Kidney (tissue), 13 donors: ENCODE measurements at regions not wholly inside any gene's neighbourhood (a gene's known extent, or its start where the extent isn't known, plus 50 kb on each side); places are given as distances from the start of the nearest gene placed in this dataset.
A peak's percentile ranks its signal among the peaks of the same experiment; 100 is the strongest.

ENCODE experiments used
- DNase-seq, 5 donors: peaks; one replicate each; pipeline ENCODE4 v3.0.0-alpha.2; 2013 to 2020
- FAIRE-seq: peaks from 2 replicates; lab custom pipeline; 2012; peaks lifted over from hg19 to GRCh38; lab: Jason Lieb, UNC
- H3K27ac ChIP-seq, 2 donors: one replicate each; pipeline ENCODE4 v1.7.0; 2013; ENCODE audit warnings: low read depth in 2 of 2, low read length in 2 of 2, inconsistent platforms in 1 of 2
- H3K27me3 ChIP-seq: one replicate; pipeline ENCODE4 v1.7.1; 2013; ENCODE audit warnings: low read length, inconsistent platforms; ENCODE audit not compliant: control insufficient read depth, insufficient read depth
- H3K36me3 ChIP-seq, 3 donors: one replicate each; pipeline versions ENCODE4 v1.7.0 to v1.7.1; 2013; ENCODE audit warnings: low read length in 3 of 3, control low read depth in 1 of 3, inconsistent platforms in 1 of 3; ENCODE audit not compliant: insufficient read depth in 3 of 3, control insufficient read depth in 2 of 3
- H3K4me1 ChIP-seq, 3 donors: one replicate each; pipeline versions ENCODE4 v1.7.0 to v1.7.1; 2013; ENCODE audit warnings: low read length in 3 of 3, inconsistent platforms in 1 of 3, low read depth in 1 of 3; ENCODE audit not compliant: control insufficient read depth in 2 of 3, insufficient read depth in 2 of 3
- H3K4me3 ChIP-seq, 3 donors: one replicate each; pipeline versions ENCODE4 v1.7.0 to v1.8.1; 2013; ENCODE audit warnings: low read length in 3 of 3, control low read depth in 1 of 3, inconsistent platforms in 1 of 3
- H3K9ac ChIP-seq, 3 donors: one replicate each; pipeline versions ENCODE4 v1.7.0 to v1.7.1; 2013; ENCODE audit warnings: low read length in 3 of 3, control low read depth in 1 of 3, inconsistent platforms in 1 of 3
- H3K9me3 ChIP-seq, 3 donors: one replicate each; pipeline versions ENCODE4 v1.7.0 to v1.7.1; 2013; ENCODE audit warnings: low read length in 3 of 3, control low read depth in 1 of 3, inconsistent platforms in 1 of 3; ENCODE audit not compliant: control insufficient read depth in 2 of 3, insufficient read depth in 1 of 3
- intact Hi-C: fragments of 100-400 bp; cut with DNase I; formaldehyde crosslinking; loops from one replicate; pipeline ENCODE4 v1.11.1; 2022
- TF ChIP-seq, protein P1 (sequence below): IDR thresholded peaks from 3 replicates; pipeline ENCODE4 v1.5.1; 2012; ENCODE audit warnings: mild to moderate bottlenecking, moderate library complexity, borderline replicate concordance; ENCODE audit not compliant: insufficient read depth; ENCODE audit errors: extremely low read depth
- donor health status: control.
- donor health status: control.
- donor health status: control.
- donor health status: control.
- donor health status: control.
- donor health status: DM: yes; HTN: yes; CAD: no.
- donor health status: Normal renal cell carcinoma (clear cell type).

DNA sequence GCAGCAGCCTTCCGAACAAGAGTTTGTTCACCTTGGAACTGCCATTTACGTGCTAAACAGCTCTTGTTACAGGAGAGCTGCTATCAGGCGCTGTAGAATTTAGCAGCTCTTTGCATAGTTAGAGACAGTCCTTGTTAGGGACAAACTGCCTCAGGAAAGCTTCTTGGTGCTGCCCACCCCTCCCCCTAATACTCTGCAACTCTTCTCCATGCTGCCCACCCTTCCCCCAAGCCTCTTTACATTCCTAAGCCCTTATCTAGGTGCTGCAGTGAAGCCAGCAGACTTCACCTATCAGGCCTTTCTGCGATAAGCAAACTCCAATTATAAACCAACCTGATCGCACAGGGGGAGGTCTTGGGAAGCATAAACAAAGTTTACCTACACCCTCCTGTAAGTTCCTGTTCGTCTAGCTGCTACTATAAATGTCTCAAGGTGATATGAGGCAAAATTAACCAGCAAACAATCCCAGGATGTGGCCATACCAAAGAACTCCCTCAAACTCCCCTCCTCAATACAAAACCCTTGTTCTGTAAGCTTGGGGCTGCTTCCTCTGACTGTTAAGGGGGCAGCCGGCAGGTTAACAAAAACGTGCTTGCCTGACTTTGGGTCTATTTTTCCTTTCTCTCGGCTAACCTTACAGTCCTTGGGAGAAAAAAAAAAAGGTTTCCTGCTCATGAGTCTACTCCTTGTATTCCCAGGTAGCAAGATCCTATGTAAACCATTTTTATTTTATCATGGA, 74.0 kb upstream of the GC start:
- intact Hi-C loops, result no loop called here
- Histone ChIP-seq H3K9ac (no peak overlapping the region), H3K4me3 (no peak overlapping the region), H3K27me3 (no peaks in the 10 kb centered on the region), H3K9me3 (peaks cover 0 to 3% (median 0%) of the 10 kb centered on the region in 3 donors), H3K36me3 (no peaks in the 10 kb centered on the region), H3K27ac (no peak overlapping the region), H3K4me1 (no peaks in the 10 kb centered on the region)
- TF ChIP-seq, protein P1, sequence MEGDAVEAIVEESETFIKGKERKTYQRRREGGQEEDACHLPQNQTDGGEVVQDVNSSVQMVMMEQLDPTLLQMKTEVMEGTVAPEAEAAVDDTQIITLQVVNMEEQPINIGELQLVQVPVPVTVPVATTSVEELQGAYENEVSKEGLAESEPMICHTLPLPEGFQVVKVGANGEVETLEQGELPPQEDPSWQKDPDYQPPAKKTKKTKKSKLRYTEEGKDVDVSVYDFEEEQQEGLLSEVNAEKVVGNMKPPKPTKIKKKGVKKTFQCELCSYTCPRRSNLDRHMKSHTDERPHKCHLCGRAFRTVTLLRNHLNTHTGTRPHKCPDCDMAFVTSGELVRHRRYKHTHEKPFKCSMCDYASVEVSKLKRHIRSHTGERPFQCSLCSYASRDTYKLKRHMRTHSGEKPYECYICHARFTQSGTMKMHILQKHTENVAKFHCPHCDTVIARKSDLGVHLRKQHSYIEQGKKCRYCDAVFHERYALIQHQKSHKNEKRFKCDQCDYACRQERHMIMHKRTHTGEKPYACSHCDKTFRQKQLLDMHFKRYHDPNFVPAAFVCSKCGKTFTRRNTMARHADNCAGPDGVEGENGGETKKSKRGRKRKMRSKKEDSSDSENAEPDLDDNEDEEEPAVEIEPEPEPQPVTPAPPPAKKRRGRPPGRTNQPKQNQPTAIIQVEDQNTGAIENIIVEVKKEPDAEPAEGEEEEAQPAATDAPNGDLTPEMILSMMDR, result no peak
- DNase-seq (peak in 1 of 5 donors; percentile 6), FAIRE-seq (no peak)

DNA sequence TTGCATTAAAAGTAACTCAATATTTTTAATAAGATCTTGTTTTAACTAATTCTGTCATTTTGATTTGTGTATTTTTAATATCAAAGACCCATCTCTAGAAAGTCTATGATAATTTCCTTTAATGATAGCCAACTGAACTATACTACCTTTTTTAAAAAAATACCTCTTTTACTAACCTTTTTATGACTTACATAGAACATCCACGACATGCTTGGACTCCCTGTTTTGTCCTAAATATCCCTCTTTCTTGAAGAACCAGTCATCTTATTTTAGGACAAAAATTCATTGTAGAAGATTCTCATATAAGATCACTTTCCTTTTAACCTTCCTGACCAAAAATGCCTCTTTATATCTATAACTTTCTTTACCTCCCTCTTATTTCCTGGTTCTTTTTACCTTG, 76.8 kb upstream of the GC start:
- Histone ChIP-seq H3K4me3 (no peak overlapping the region), H3K9me3 (peaks cover 0 to 7% (median 0%) of the 10 kb centered on the region in 3 donors), H3K27me3 (no peaks in the 10 kb centered on the region), H3K27ac (no peak overlapping the region), H3K4me1 (no peaks in the 10 kb centered on the region), H3K36me3 (no peaks in the 10 kb centered on the region), H3K9ac (no peak overlapping the region)
- FAIRE-seq (no peak), DNase-seq (peak in 1 of 5 donors; percentile 26)
- TF ChIP-seq, protein P1, result no peak
- intact Hi-C loops, result no loop called here

- Histone ChIP-seq H3K9ac (no peak overlapping the region), H3K9me3 (peaks cover 0 to 7% (median 0%) of the 10 kb centered on the region in 3 donors), H3K36me3 (no peaks in the 10 kb centered on the region), H3K27ac (no peak overlapping the region), H3K4me1 (no peaks in the 10 kb centered on the region), H3K27me3 (no peaks in the 10 kb centered on the region), H3K4me3 (no peak overlapping the region)
- intact Hi-C loops, result no loop called here
- no peak for DNase-seq
- TF ChIP-seq, protein P1, result no peak
- no peak for FAIRE-seq
These were observed 78.4 kb upstream of the GC start for GRCh38 chr4:71862315-71862714.
